ENCODE measurements at regions not wholly inside any gene's neighbourhood (a gene's known extent, or its start where the extent isn't known, plus 50 kb on each side); places are given as distances from the start of the nearest gene placed in this dataset.

DNA sequence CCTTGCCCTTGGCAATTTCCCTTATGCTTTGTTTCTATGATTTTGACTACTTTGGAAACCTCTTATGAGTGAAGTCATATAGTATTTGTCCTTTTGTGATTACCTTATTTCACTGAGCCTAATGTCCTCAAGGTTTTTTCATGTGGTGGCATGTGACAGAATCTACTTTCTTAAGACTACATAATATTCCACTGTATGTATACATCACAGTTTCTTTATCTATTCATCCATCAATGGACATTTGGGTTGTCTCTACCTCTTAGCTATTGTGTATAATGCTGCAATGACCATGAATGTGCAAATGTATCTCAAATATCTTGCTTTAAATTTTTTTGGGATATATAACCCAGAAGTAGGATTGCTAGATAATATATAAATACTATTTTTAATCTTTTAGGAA is 96.4 kb upstream of the ALDH1A1 start:
- TF ChIP-seq, protein P1, sequence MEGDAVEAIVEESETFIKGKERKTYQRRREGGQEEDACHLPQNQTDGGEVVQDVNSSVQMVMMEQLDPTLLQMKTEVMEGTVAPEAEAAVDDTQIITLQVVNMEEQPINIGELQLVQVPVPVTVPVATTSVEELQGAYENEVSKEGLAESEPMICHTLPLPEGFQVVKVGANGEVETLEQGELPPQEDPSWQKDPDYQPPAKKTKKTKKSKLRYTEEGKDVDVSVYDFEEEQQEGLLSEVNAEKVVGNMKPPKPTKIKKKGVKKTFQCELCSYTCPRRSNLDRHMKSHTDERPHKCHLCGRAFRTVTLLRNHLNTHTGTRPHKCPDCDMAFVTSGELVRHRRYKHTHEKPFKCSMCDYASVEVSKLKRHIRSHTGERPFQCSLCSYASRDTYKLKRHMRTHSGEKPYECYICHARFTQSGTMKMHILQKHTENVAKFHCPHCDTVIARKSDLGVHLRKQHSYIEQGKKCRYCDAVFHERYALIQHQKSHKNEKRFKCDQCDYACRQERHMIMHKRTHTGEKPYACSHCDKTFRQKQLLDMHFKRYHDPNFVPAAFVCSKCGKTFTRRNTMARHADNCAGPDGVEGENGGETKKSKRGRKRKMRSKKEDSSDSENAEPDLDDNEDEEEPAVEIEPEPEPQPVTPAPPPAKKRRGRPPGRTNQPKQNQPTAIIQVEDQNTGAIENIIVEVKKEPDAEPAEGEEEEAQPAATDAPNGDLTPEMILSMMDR (IDR thresholded peaks at IDR 0.05), result no peak
- no peak for TF ChIP-seq EP300 (IDR thresholded peaks at IDR 0.05)

All from ovary (tissue), 3 donors.